ENCODE measurements at regions not wholly inside any gene's neighbourhood (a gene's known extent, or its start where the extent isn't known, plus 50 kb on each side); places are given as distances from the start of the nearest gene placed in this dataset.

GRCh38 chr5:144086295-144086694 is 84.2 kb downstream of the YIPF5 start:
- no peaks in the 10 kb centered on the region for H3K36me3 ChIP-seq (ENCODE audit: insufficient read depth, low read length)
- H2AFZ ChIP-seq (ENCODE audit: low read depth, low read length) = no peak overlapping the region
- no peaks in the 10 kb centered on the region for H3F3A ChIP-seq (ENCODE audit: insufficient read depth, low read length, poor library complexity, severe bottlenecking)
- no peaks in the 10 kb centered on the region for H3K9me3 ChIP-seq (ENCODE audit: low read length)
- no peaks in the 10 kb centered on the region for H3K79me2 ChIP-seq (replicated peaks; ENCODE audit: insufficient read depth, low read length)
- no peaks in the 10 kb centered on the region for H3K27me3 ChIP-seq (ENCODE audit: insufficient read depth, low read depth, low read length)
- no peak overlapping the region for H3K4me2 ChIP-seq (ENCODE audit: low read length)
- H3K27ac ChIP-seq (ENCODE audit: low read length) = no peak overlapping the region
- TF ChIP-seq TAF1 (IDR thresholded peaks at IDR 0.05; ENCODE audit: low read depth) (no peak), EP300 (conservative IDR thresholded peaks at IDR 0.05; ENCODE audit: poor library complexity, severe bottlenecking) (no peak), MXI1 (conservative IDR thresholded peaks at IDR 0.05; ENCODE audit: poor library complexity, severe bottlenecking) (no peak), EZH2 (IDR thresholded peaks at IDR 0.05; ENCODE audit: borderline replicate concordance, insufficient read depth, low read length, poor library complexity, severe bottlenecking) (no peak), RAD21 (conservative IDR thresholded peaks at IDR 0.05) (no peak), POLR2AphosphoS5 (IDR thresholded peaks at IDR 0.05) (no peak), SMC3 (conservative IDR thresholded peaks at IDR 0.05; ENCODE audit: poor library complexity) (no peak)
- TF ChIP-seq, protein P1, sequence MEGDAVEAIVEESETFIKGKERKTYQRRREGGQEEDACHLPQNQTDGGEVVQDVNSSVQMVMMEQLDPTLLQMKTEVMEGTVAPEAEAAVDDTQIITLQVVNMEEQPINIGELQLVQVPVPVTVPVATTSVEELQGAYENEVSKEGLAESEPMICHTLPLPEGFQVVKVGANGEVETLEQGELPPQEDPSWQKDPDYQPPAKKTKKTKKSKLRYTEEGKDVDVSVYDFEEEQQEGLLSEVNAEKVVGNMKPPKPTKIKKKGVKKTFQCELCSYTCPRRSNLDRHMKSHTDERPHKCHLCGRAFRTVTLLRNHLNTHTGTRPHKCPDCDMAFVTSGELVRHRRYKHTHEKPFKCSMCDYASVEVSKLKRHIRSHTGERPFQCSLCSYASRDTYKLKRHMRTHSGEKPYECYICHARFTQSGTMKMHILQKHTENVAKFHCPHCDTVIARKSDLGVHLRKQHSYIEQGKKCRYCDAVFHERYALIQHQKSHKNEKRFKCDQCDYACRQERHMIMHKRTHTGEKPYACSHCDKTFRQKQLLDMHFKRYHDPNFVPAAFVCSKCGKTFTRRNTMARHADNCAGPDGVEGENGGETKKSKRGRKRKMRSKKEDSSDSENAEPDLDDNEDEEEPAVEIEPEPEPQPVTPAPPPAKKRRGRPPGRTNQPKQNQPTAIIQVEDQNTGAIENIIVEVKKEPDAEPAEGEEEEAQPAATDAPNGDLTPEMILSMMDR (IDR thresholded peaks at IDR 0.05; ENCODE audit: poor library complexity, severe bottlenecking) = no peak
- TF ChIP-seq, protein P2, sequence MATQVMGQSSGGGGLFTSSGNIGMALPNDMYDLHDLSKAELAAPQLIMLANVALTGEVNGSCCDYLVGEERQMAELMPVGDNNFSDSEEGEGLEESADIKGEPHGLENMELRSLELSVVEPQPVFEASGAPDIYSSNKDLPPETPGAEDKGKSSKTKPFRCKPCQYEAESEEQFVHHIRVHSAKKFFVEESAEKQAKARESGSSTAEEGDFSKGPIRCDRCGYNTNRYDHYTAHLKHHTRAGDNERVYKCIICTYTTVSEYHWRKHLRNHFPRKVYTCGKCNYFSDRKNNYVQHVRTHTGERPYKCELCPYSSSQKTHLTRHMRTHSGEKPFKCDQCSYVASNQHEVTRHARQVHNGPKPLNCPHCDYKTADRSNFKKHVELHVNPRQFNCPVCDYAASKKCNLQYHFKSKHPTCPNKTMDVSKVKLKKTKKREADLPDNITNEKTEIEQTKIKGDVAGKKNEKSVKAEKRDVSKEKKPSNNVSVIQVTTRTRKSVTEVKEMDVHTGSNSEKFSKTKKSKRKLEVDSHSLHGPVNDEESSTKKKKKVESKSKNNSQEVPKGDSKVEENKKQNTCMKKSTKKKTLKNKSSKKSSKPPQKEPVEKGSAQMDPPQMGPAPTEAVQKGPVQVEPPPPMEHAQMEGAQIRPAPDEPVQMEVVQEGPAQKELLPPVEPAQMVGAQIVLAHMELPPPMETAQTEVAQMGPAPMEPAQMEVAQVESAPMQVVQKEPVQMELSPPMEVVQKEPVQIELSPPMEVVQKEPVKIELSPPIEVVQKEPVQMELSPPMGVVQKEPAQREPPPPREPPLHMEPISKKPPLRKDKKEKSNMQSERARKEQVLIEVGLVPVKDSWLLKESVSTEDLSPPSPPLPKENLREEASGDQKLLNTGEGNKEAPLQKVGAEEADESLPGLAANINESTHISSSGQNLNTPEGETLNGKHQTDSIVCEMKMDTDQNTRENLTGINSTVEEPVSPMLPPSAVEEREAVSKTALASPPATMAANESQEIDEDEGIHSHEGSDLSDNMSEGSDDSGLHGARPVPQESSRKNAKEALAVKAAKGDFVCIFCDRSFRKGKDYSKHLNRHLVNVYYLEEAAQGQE (IDR thresholded peaks at IDR 0.05; ENCODE audit: borderline replicate concordance) = no peak
- no peak overlapping the region for H3K9ac ChIP-seq (ENCODE audit: low read length)
- H4K20me1 ChIP-seq (ENCODE audit: insufficient read depth) = no peaks in the 10 kb centered on the region
- no peak overlapping the region for H3K4me3 ChIP-seq (ENCODE audit: low read length)
- no peaks in the 10 kb centered on the region for H3K9me2 ChIP-seq (ENCODE audit: insufficient read depth, low read length)

GRCh38 chr5:144087576-144087975 is 82.9 kb downstream of the YIPF5 start:
- no peak overlapping the region for H3K9ac ChIP-seq (ENCODE audit: low read length)
- no peaks in the 10 kb centered on the region for H3K9me3 ChIP-seq (ENCODE audit: low read length)
- H3K4me3 ChIP-seq (ENCODE audit: low read length) = no peak overlapping the region
- H3F3A ChIP-seq (ENCODE audit: insufficient read depth, low read length, poor library complexity, severe bottlenecking) = no peaks in the 10 kb centered on the region
- no peaks in the 10 kb centered on the region for H3K36me3 ChIP-seq (ENCODE audit: insufficient read depth, low read length)
- no peaks in the 10 kb centered on the region for H4K20me1 ChIP-seq (ENCODE audit: insufficient read depth)
- no peaks in the 10 kb centered on the region for H3K9me2 ChIP-seq (ENCODE audit: insufficient read depth, low read length)
- no peak overlapping the region for H2AFZ ChIP-seq (ENCODE audit: low read depth, low read length)
- TF ChIP-seq SMC3 (conservative IDR thresholded peaks at IDR 0.05; ENCODE audit: poor library complexity) = no peak
- no peak for TF ChIP-seq RAD21 (conservative IDR thresholded peaks at IDR 0.05)
- TF ChIP-seq EZH2 (IDR thresholded peaks at IDR 0.05; ENCODE audit: borderline replicate concordance, insufficient read depth, low read length, poor library complexity, severe bottlenecking) = no peak
- no peak for TF ChIP-seq TAF1 (IDR thresholded peaks at IDR 0.05; ENCODE audit: low read depth)
- TF ChIP-seq, protein P2 (IDR thresholded peaks at IDR 0.05; ENCODE audit: borderline replicate concordance) = no peak
- no peak for TF ChIP-seq EP300 (conservative IDR thresholded peaks at IDR 0.05; ENCODE audit: poor library complexity, severe bottlenecking)
- TF ChIP-seq, protein P1 (IDR thresholded peaks at IDR 0.05; ENCODE audit: poor library complexity, severe bottlenecking) = no peak
- TF ChIP-seq MXI1 (conservative IDR thresholded peaks at IDR 0.05; ENCODE audit: poor library complexity, severe bottlenecking) = no peak
- TF ChIP-seq POLR2AphosphoS5 (IDR thresholded peaks at IDR 0.05) = no peak
- H3K4me2 ChIP-seq (ENCODE audit: low read length) = no peak overlapping the region
- H3K27ac ChIP-seq (ENCODE audit: low read length) = no peak overlapping the region
- H3K27me3 ChIP-seq (ENCODE audit: insufficient read depth, low read depth, low read length) = no peaks in the 10 kb centered on the region
- no peaks in the 10 kb centered on the region for H3K79me2 ChIP-seq (replicated peaks; ENCODE audit: insufficient read depth, low read length)

Data from neural cell (in vitro differentiated cells).